NCI-H2196 treated with DMSO at 0.1 percent for 48 hours (cell line): ENCODE measurements at regions not wholly inside any gene's neighbourhood (a gene's known extent, or its start where the extent isn't known, plus 50 kb on each side); places are given as distances from the start of the nearest gene placed in this dataset.

Experiments
- DNase-seq: peaks from one replicate; lab custom pipeline; 2025; ENCODE audit not compliant: unreplicated experiment; lab: John Stamatoyannopoulos, UW

GRCh38 chr6:40313582-40313981 is 273.6 kb downstream of the LRFN2 start:
- no peak for DNase-seq

- no peak for DNase-seq
Measured at GRCh38 chr6:40312213-40313015, 274.8 kb downstream of the LRFN2 start.

- no peak for DNase-seq
Measured at GRCh38 chr6:40308533-40309306, 278.4 kb downstream of the LRFN2 start.

GRCh38 chr6:40307712-40308111 is 279.5 kb downstream of the LRFN2 start:
- DNase-seq, result no peak

GRCh38 chr6:40302856-40303454 is 284.2 kb downstream of the LRFN2 start:
- DNase-seq, result no peak

GRCh38 chr6:40299681-40300080 is 287.5 kb downstream of the LRFN2 start:
- DNase-seq, result no peak

GRCh38 chr6:40298207-40298606 is 289.0 kb downstream of the LRFN2 start:
- no peak for DNase-seq

GRCh38 chr6:40295251-40295950 is 291.8 kb downstream of the LRFN2 start:
- no peak for DNase-seq

GRCh38 chr6:40293460-40294185 is 293.5 kb downstream of the LRFN2 start:
- DNase-seq, result no peak

- no peak for DNase-seq
Measured at GRCh38 chr6:40293060-40293459, 294.1 kb downstream of the LRFN2 start.

- no peak for DNase-seq
Measured at GRCh38 chr6:40290816-40291215, 296.3 kb downstream of the LRFN2 start.

- DNase-seq, result no peak
Measured at GRCh38 chr6:40288919-40289318, 298.2 kb downstream of the LRFN2 start.

GRCh38 chr6:40287296-40287850 is 299.8 kb downstream of the LRFN2 start:
- no peak for DNase-seq

GRCh38 chr6:40286721-40287120 is 300.4 kb downstream of the LRFN2 start:
- no peak for DNase-seq

- DNase-seq, result no peak
Measured at GRCh38 chr6:40285996-40286395, 301.2 kb downstream of the LRFN2 start.

- DNase-seq, result no peak
Measured at GRCh38 chr6:40285535-40285934, 301.6 kb downstream of the LRFN2 start.

- no peak for DNase-seq
Measured at GRCh38 chr6:40282986-40283385, 304.2 kb downstream of the LRFN2 start.

- no peak for DNase-seq
Measured at GRCh38 chr6:40281402-40281801, 305.8 kb downstream of the LRFN2 start.

- DNase-seq, result no peak
Measured at GRCh38 chr6:40280231-40280630, 306.9 kb downstream of the LRFN2 start.

- no peak for DNase-seq
Measured at GRCh38 chr6:40276141-40276540, 311.0 kb downstream of the LRFN2 start.
